ENCODE measurements at regions not wholly inside any gene's neighbourhood (a gene's known extent, or its start where the extent isn't known, plus 50 kb on each side); places are given as distances from the start of the nearest gene placed in this dataset.

GRCh38 chr2:137857881-137858280 is 106.4 kb upstream of the HNMT start:
- Histone ChIP-seq H3K9me3 (ENCODE audit: insufficient read depth, low read depth, low read length) (no peaks in the 10 kb centered on the region), H3K79me2 (ENCODE audit: control insufficient read depth, insufficient read depth, low read length, poor library complexity) (no peaks in the 10 kb centered on the region), H3K4ac (ENCODE audit: low read depth, low read length) (no peak overlapping the region), H3K14ac (ENCODE audit: low read length) (no peak overlapping the region), H3K79me1 (ENCODE audit: low read length) (no peaks in the 10 kb centered on the region), H2BK12ac (ENCODE audit: low read length) (no peak overlapping the region), H2BK5ac (ENCODE audit: low read depth, low read length, poor library complexity) (no peak overlapping the region), H3K27ac (ENCODE audit: low read depth, low read length) (peak overlapping the region; percentile 64), H3K4me3 (ENCODE audit: low read depth, low read length) (no peak overlapping the region), H4K12ac (ENCODE audit: low read depth, low read length) (no peak overlapping the region), H3K4me2 (ENCODE audit: low read length) (no peak overlapping the region), H3K18ac (ENCODE audit: low read length) (no peak overlapping the region), H4K91ac (ENCODE audit: low read depth, low read length) (no peak overlapping the region), H2AFZ (ENCODE audit: insufficient read depth, low read length, poor library complexity) (no peak overlapping the region), H2BK120ac (ENCODE audit: insufficient read depth, low read length, poor library complexity) (no peak overlapping the region), H2AK5ac (ENCODE audit: low read length) (no peak overlapping the region), H3K36me3 (ENCODE audit: control insufficient read depth in 1 of 2, insufficient read depth in 2 of 2, low read length in 2 of 2) (no peaks in the 10 kb centered on the region), H3K27me3 (ENCODE audit: insufficient read depth, low read length) (no peaks in the 10 kb centered on the region), H3K23ac (ENCODE audit: low read length) (no peak overlapping the region), H3K9ac (ENCODE audit: low read length) (no peak overlapping the region), H3K4me1 (ENCODE audit: control insufficient read depth in 1 of 2, insufficient read depth in 2 of 2, low read length in 2 of 2) (peaks cover 0 to 1% of the 10 kb centered on the region in 2 experiments), H4K8ac (ENCODE audit: low read depth, low read length) (no peak overlapping the region)
- no CpG with 5 or more reads among the region's 3 CpGs for WGBS (ENCODE audit: extremely low coverage, insufficient coverage, insufficient read length)
- DNase-seq = peak; percentile 72 to 81

- no peak overlapping the region for H3K4me3 ChIP-seq (ENCODE audit: low read depth, low read length)
- no peak overlapping the region for H3K23ac ChIP-seq (ENCODE audit: low read length)
- no peaks in the 10 kb centered on the region for H3K9me3 ChIP-seq (ENCODE audit: insufficient read depth, low read depth, low read length)
- no peak overlapping the region for H2AFZ ChIP-seq (ENCODE audit: insufficient read depth, low read length, poor library complexity)
- no peaks in the 10 kb centered on the region for H3K4me1 ChIP-seq (ENCODE audit: control insufficient read depth in 1 of 2, insufficient read depth in 2 of 2, low read length in 2 of 2)
- H3K18ac ChIP-seq (ENCODE audit: low read length) = no peak overlapping the region
- no peak overlapping the region for H3K9ac ChIP-seq (ENCODE audit: low read length)
- no peak overlapping the region for H2BK120ac ChIP-seq (ENCODE audit: insufficient read depth, low read length, poor library complexity)
- H3K4me2 ChIP-seq (ENCODE audit: low read length) = no peak overlapping the region
- no peak overlapping the region for H2BK12ac ChIP-seq (ENCODE audit: low read length)
- no peak overlapping the region for H3K27ac ChIP-seq (ENCODE audit: low read depth, low read length)
- peak overlapping the region; percentile 28 for H4K8ac ChIP-seq (ENCODE audit: low read depth, low read length)
- no peak overlapping the region for H4K12ac ChIP-seq (ENCODE audit: low read depth, low read length)
- WGBS (ENCODE audit: extremely low coverage, insufficient coverage, insufficient read length) = no CpG with 5 or more reads among the region's 2 CpGs
- H3K27me3 ChIP-seq (ENCODE audit: insufficient read depth, low read length) = no peaks in the 10 kb centered on the region
- H3K4ac ChIP-seq (ENCODE audit: low read depth, low read length) = no peak overlapping the region
- no peak overlapping the region for H3K14ac ChIP-seq (ENCODE audit: low read length)
- H3K79me1 ChIP-seq (ENCODE audit: low read length) = no peaks in the 10 kb centered on the region
- H3K36me3 ChIP-seq (ENCODE audit: control insufficient read depth in 1 of 2, insufficient read depth in 2 of 2, low read length in 2 of 2) = no peaks in the 10 kb centered on the region
- no peak overlapping the region for H4K91ac ChIP-seq (ENCODE audit: low read depth, low read length)
- H2AK5ac ChIP-seq (ENCODE audit: low read length) = no peak overlapping the region
- H2BK5ac ChIP-seq (ENCODE audit: low read depth, low read length, poor library complexity) = no peak overlapping the region
- no peaks in the 10 kb centered on the region for H3K79me2 ChIP-seq (ENCODE audit: control insufficient read depth, insufficient read depth, low read length, poor library complexity)
- no peak for DNase-seq
Observed at GRCh38 chr2:137862651-137863050, 101.6 kb upstream of the HNMT start.

- Histone ChIP-seq H2BK120ac (ENCODE audit: insufficient read depth, low read length, poor library complexity) (no peak overlapping the region), H4K91ac (ENCODE audit: low read depth, low read length) (no peak overlapping the region), H3K9me3 (ENCODE audit: insufficient read depth, low read depth, low read length) (no peaks in the 10 kb centered on the region), H3K14ac (ENCODE audit: low read length) (no peak overlapping the region), H4K12ac (ENCODE audit: low read depth, low read length) (no peak overlapping the region), H3K4me2 (ENCODE audit: low read length) (no peak overlapping the region), H2BK5ac (ENCODE audit: low read depth, low read length, poor library complexity) (no peak overlapping the region), H3K4ac (ENCODE audit: low read depth, low read length) (no peak overlapping the region), H3K18ac (ENCODE audit: low read length) (no peak overlapping the region), H3K27me3 (ENCODE audit: insufficient read depth, low read length) (no peaks in the 10 kb centered on the region), H3K4me3 (ENCODE audit: low read depth, low read length) (no peak overlapping the region), H3K23ac (ENCODE audit: low read length) (no peak overlapping the region), H4K8ac (ENCODE audit: low read depth, low read length) (no peak overlapping the region), H3K9ac (ENCODE audit: low read length) (no peak overlapping the region), H2BK12ac (ENCODE audit: low read length) (no peak overlapping the region), H2AFZ (ENCODE audit: insufficient read depth, low read length, poor library complexity) (no peak overlapping the region), H3K79me1 (ENCODE audit: low read length) (no peaks in the 10 kb centered on the region), H2AK5ac (ENCODE audit: low read length) (no peak overlapping the region), H3K4me1 (ENCODE audit: control insufficient read depth in 1 of 2, insufficient read depth in 2 of 2, low read length in 2 of 2) (no peaks in the 10 kb centered on the region), H3K79me2 (ENCODE audit: control insufficient read depth, insufficient read depth, low read length, poor library complexity) (no peaks in the 10 kb centered on the region), H3K27ac (ENCODE audit: low read depth, low read length) (no peak overlapping the region), H3K36me3 (ENCODE audit: control insufficient read depth in 1 of 2, insufficient read depth in 2 of 2, low read length in 2 of 2) (no peaks in the 10 kb centered on the region)
- DNase-seq = peak; percentile 24 to 77
- no CpG with 5 or more reads among the region's 2 CpGs for WGBS (ENCODE audit: extremely low coverage, insufficient coverage, insufficient read length)
Observed at GRCh38 chr2:137865954-137866540, 98.2 kb upstream of the HNMT start.

- no peak overlapping the region for H3K14ac ChIP-seq (ENCODE audit: low read length)
- no peaks in the 10 kb centered on the region for H3K79me2 ChIP-seq (ENCODE audit: control insufficient read depth, insufficient read depth, low read length, poor library complexity)
- WGBS (ENCODE audit: extremely low coverage, insufficient coverage, insufficient read length) = no CpG with 5 or more reads among the region's 1 CpG
- H4K8ac ChIP-seq (ENCODE audit: low read depth, low read length) = no peak overlapping the region
- H3K79me1 ChIP-seq (ENCODE audit: low read length) = no peaks in the 10 kb centered on the region
- H2AK5ac ChIP-seq (ENCODE audit: low read length) = no peak overlapping the region
- no peak overlapping the region for H3K4ac ChIP-seq (ENCODE audit: low read depth, low read length)
- H2BK5ac ChIP-seq (ENCODE audit: low read depth, low read length, poor library complexity) = no peak overlapping the region
- no peak overlapping the region for H3K4me2 ChIP-seq (ENCODE audit: low read length)
- no peaks in the 10 kb centered on the region for H3K4me1 ChIP-seq (ENCODE audit: control insufficient read depth in 1 of 2, insufficient read depth in 2 of 2, low read length in 2 of 2)
- no peak for DNase-seq
- no peak overlapping the region for H2AFZ ChIP-seq (ENCODE audit: insufficient read depth, low read length, poor library complexity)
- H3K36me3 ChIP-seq (ENCODE audit: control insufficient read depth in 1 of 2, insufficient read depth in 2 of 2, low read length in 2 of 2) = no peaks in the 10 kb centered on the region
- H3K4me3 ChIP-seq (ENCODE audit: low read depth, low read length) = no peak overlapping the region
- H4K12ac ChIP-seq (ENCODE audit: low read depth, low read length) = no peak overlapping the region
- H3K23ac ChIP-seq (ENCODE audit: low read length) = no peak overlapping the region
- H3K9me3 ChIP-seq (ENCODE audit: insufficient read depth, low read depth, low read length) = no peaks in the 10 kb centered on the region
- H4K91ac ChIP-seq (ENCODE audit: low read depth, low read length) = no peak overlapping the region
- H3K27ac ChIP-seq (ENCODE audit: low read depth, low read length) = no peak overlapping the region
- H3K27me3 ChIP-seq (ENCODE audit: insufficient read depth, low read length) = no peaks in the 10 kb centered on the region
- no peak overlapping the region for H3K9ac ChIP-seq (ENCODE audit: low read length)
- H2BK12ac ChIP-seq (ENCODE audit: low read length) = no peak overlapping the region
- H2BK120ac ChIP-seq (ENCODE audit: insufficient read depth, low read length, poor library complexity) = no peak overlapping the region
- H3K18ac ChIP-seq (ENCODE audit: low read length) = no peak overlapping the region
Observed at GRCh38 chr2:137870682-137871081, 93.6 kb upstream of the HNMT start.

Measured in trophoblast cell (in vitro differentiated cells and primary cell).